H54 (cell line): ENCODE measurements at regions not wholly inside any gene's neighbourhood (a gene's known extent, or its start where the extent isn't known, plus 50 kb on each side); places are given as distances from the start of the nearest gene placed in this dataset.

ENCODE experiments used
- DNase-seq: peaks from one replicate; pipeline ENCODE4 v3.0.0; 2011; ENCODE audit warnings: low spot score, mixed read lengths; ENCODE audit not compliant: insufficient read length
- FAIRE-seq: peaks from 3 replicates; lab custom pipeline; 2011; peaks lifted over from hg19 to GRCh38; lab: Jason Lieb, UNC
- POLR2A ChIP-seq: IDR thresholded peaks from 2 replicates; pipeline ENCODE4 v1.6.1; 2011; ENCODE audit warnings: low read depth, mild to moderate bottlenecking, low read length

DNA sequence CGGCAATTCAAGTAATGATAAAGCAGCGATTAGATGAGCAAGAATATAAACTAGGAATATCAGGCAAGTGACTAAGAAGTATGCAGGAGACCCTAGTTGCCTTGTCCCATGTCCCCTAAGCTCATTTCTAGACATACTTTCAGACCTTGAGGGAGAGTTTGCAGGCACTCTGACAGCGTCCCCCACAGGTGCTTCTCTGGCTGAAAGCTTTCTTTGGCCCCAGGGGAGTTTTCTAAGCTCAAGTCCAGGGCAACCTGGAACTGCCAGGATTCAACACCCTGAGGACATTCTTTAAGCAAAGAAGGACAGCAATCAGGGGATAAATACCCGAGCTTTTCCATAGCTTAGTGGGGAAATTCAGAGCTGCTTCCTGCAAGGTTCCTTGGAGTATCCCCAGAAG, 308.1 kb upstream of the CHST9 start:
- DNase-seq, result no peak
- FAIRE-seq, result no peak
- no peak for TF ChIP-seq POLR2A

GRCh38 chr18:27491772-27492171, 306.7 kb upstream of the CHST9 start:
- FAIRE-seq, result no peak
- DNase-seq, result no peak
- TF ChIP-seq POLR2A, result no peak

- no peak for TF ChIP-seq POLR2A
- no peak for FAIRE-seq
Observed at GRCh38 chr18:27483276-27483675, 298.2 kb upstream of the CHST9 start.

GRCh38 chr18:27478459-27478858, 293.4 kb upstream of the CHST9 start:
- no peak for TF ChIP-seq POLR2A

More at GRCh38 chr18:27483276-27483675, 298.2 kb upstream of the CHST9 start:
- no peak for DNase-seq

GRCh38 chr18:27473318-27473717, 288.2 kb upstream of the CHST9 start:
- FAIRE-seq (no peak), DNase-seq (no peak)
- no peak for TF ChIP-seq POLR2A

More at GRCh38 chr18:27478459-27478858, 293.4 kb upstream of the CHST9 start:
- FAIRE-seq (no peak), DNase-seq (no peak)

DNA sequence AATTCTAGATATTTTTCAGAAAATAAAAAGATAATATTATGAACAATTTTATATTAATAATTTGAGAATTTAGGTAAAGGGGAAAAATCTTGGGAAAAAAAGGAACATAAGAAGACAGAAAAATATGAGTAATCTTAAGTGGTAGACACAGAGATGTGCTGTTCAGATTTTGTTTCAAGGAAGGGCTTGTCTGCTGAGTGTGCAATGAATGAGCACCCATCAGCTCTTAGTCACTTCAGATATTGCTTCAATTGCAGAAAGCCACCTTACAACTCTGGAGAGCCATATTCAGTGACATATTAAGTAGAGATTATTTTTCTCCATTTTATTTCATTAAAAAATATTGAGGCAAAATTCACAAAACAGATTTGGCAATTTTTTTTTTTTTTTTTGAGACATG, 282.0 kb upstream of the CHST9 start:
- no peak for FAIRE-seq
- DNase-seq, result no peak
- TF ChIP-seq POLR2A, result no peak

GRCh38 chr18:27461957-27462356, 276.8 kb upstream of the CHST9 start:
- no peak for TF ChIP-seq POLR2A
- FAIRE-seq (no peak), DNase-seq (no peak)

DNA sequence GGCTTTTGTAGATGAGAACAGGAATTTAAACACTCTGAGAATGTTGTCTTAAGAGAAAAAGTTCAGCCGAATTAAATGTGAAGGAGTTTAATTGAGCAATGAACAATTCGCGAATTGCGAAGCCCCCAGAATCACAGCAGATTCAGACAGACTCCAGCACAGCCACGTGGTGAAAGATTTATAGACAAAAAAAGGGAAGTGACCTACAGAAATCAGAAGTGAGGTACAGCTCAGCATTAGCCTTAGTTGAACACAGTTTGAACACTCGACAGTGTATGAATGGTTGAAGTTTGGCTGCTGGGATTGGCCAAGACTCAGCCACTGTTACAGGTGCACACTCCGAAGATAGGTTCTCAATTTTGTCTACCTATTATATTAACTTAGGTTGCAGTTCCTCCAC, 264.0 kb upstream of the CHST9 start:
- TF ChIP-seq POLR2A, result no peak
- no peak for FAIRE-seq

DNA sequence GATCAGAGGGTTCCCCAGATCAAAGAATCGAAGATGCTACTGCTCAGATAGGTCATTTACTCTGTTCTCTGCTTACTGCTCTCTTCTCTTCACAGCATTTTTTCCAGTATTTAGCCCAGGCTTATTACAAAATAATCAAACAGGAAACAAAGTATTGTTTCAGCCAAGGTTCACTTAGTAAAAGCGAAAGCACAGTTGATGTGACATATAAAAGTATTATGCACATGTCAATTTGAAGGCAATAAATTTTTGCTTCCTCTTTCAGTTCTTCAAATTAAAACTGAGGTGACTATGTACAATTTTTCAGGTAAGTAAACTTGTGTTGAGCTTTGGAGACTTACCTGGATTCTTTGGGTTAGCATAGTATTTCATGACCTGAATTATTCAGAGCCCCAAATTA, 262.8 kb upstream of the CHST9 start:
- FAIRE-seq (no peak), DNase-seq (no peak)
- no peak for TF ChIP-seq POLR2A

More for the DNA sequence above, 264.0 kb upstream of the CHST9 start:
- DNase-seq, result no peak

- DNase-seq, result no peak
- no peak for TF ChIP-seq POLR2A
- FAIRE-seq, result no peak
Observed at GRCh38 chr18:27447451-27447881, 262.4 kb upstream of the CHST9 start.

DNA sequence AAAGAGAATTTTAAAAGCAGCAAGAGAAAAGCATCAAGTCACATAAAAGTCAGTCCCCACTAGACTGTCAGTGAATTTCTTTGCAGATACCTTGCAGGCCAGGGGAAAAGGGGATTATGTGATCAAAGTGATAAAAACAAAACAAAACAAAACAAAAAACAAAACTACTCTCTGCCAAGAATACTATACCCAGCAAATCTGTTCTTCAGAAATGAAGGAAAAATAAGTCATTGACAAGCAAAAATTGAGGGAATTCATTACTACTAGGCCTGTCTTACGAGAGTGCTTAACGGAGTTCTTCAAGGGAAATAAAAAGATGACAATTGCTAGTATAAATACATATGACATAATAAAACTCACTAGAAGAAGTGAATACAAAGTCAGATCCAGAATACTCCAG, 245.5 kb upstream of the CHST9 start:
- no peak for FAIRE-seq

DNA sequence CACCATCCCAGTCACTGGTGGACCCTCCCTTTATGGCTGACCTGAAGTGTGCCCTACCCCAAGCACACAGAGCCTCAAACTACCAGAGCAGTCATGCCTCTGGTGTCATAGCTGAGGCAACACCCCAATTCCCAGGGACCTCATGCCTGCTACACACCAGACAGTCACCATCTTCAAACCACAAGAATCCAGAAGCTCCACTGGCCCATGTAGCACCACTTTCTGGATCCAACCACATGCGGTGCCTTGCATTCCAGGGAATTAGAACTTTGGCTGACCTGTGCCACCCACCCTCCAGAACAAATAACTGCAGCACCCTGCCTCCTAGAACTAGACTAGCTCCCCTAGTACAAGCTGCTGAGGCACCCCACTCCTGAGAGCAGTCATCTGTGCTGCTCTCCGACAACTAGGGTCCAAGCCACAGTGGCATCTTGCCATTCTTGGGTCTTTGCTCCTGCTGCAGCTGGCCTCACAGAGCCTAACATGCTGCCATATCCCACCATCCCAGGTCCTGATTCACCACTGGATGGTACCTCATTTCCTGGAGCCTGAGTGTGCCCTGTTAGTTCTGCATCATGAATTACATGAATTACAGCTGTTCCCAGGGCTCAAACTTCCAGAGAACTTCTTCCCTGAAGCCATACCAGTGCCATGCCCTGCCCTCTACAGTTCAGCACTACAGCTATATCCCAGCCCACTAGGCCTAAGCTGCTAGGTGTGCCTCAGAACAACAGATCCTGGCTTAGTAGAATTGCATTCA, 243.8 kb upstream of the CHST9 start:
- FAIRE-seq (no peak), DNase-seq (no peak)
- no peak for TF ChIP-seq POLR2A

More for the DNA sequence above, 245.5 kb upstream of the CHST9 start:
- no peak for DNase-seq
- TF ChIP-seq POLR2A, result no peak

DNA sequence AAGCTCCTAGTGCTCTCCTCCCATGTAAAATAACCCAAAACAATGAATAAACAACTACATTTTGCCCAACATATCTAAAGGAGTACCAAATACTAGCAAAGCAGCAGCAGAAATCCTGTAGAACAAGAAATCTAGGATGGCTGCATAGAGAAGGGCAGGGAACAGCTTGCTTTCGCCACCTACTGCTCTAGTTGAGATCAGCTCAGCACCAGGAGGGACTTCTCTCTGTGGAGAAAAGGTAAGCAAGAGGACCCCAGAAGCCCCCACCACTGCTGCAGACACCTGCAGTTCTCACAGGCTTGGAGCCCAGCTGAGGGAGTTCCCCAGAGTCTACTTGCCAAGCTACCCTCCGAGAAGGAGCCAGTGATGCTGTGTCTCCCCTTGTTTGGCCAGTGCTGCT, 243.0 kb upstream of the CHST9 start:
- no peak for DNase-seq
- FAIRE-seq, result no peak
- TF ChIP-seq POLR2A, result no peak

DNA sequence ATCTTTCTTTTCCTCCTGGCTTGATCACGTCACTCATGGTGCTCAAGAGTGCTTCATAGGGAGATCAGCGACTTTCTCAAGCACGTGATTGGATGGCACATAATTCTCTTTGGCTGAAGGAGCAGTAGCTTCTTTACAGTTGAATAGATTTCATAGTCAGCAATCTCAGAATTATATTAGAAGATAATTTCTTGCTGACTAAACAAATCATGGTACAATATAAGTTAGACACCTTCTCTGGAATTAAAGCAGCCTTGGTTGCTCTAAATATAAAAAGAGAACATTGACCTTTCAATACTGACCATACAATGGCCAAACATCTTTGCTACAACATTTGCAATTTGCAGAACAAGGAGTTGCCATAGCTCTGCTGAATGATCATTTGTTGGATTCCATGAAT, 238.5 kb upstream of the CHST9 start:
- FAIRE-seq (no peak), DNase-seq (no peak)
- no peak for TF ChIP-seq POLR2A

DNA sequence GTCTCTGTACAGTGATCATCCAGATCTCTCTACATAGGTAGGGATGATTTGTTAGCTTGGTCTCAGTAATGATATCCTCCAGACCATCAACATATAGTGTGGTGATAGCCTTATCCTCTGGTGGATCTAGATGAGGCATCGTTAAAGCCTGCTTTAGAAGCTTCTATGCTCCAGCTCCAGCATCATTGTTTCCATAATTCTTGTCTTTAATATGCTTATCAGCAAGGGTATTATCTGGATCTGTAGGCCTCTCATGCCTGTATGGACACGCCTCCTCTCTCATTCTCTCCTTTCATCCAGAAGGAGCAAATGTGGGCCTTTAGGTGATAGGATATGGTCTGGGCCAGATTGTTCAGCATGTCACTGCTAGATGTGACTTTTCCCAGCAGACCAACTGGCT, 234.5 kb upstream of the CHST9 start:
- DNase-seq (no peak), FAIRE-seq (no peak)
- TF ChIP-seq POLR2A, result no peak
